MM.1S (cell line): ENCODE measurements at regions not wholly inside any gene's neighbourhood (a gene's known extent, or its start where the extent isn't known, plus 50 kb on each side); places are given as distances from the start of the nearest gene placed in this dataset.

ENCODE experiments used
- DNase-seq: peaks from one replicate; pipeline ENCODE4 v3.0.0-alpha.2; 2015
- H2AFZ ChIP-seq: fragments of 300-600 bp; sonication (generic); 2 replicates; pipeline ENCODE4 v1.6.0; 2016; ENCODE audit warnings: antibody characterized with exemption, low read length
- H3F3A ChIP-seq: fragments of 300-600 bp; sonication (generic); 2 replicates; pipeline ENCODE4 v1.6.1; 2016; ENCODE audit warnings: mild to moderate bottlenecking, antibody characterized with exemption, low read length, moderate library complexity, mixed read lengths; ENCODE audit not compliant: insufficient read depth
- H3K27ac ChIP-seq: fragments of 300-600 bp; sonication (generic); 2 replicates; pipeline ENCODE4 v1.5.1; 2016; ENCODE audit warnings: mild to moderate bottlenecking, low read length
- H3K27me3 ChIP-seq: fragments of 300-600 bp; sonication (generic); replicated peaks from 2 replicates; pipeline ENCODE4 v1.6.0; 2016; ENCODE audit warnings: low read length; ENCODE audit not compliant: insufficient read depth
- H3K36me3 ChIP-seq: fragments of 300-600 bp; sonication (generic); replicated peaks from 2 replicates; pipeline ENCODE4 v1.6.1; 2016; ENCODE audit warnings: mild to moderate bottlenecking, low read length, mixed read lengths; ENCODE audit not compliant: insufficient read depth
- H3K4me1 ChIP-seq: fragments of 300-600 bp; sonication (generic); 2 replicates; pipeline ENCODE4 v1.6.1; 2016; ENCODE audit warnings: low read length, mixed read lengths
- H3K4me2 ChIP-seq: fragments of 300-600 bp; sonication (generic); 2 replicates; pipeline ENCODE4 v1.6.0; 2016; ENCODE audit warnings: low read depth, low read length
- H3K4me3 ChIP-seq: fragments of 300-600 bp; sonication (generic); 2 replicates; pipeline ENCODE4 v1.5.1; 2016; ENCODE audit warnings: low read length, mixed read lengths
- H3K79me2 ChIP-seq: fragments of 300-600 bp; sonication (generic); 2 replicates; pipeline ENCODE4 v1.6.1; 2016; ENCODE audit warnings: mixed run types, low read length, mixed read lengths
- H3K9ac ChIP-seq: fragments of 300-600 bp; sonication (generic); 2 replicates; pipeline ENCODE4 v1.6.1; 2016; ENCODE audit warnings: low read length, mixed read lengths
- H3K9me2 ChIP-seq: fragments of 300-600 bp; sonication (generic); replicated peaks from 2 replicates; pipeline ENCODE4 v1.6.1; 2016; ENCODE audit warnings: mild to moderate bottlenecking, low read length, mixed read lengths; ENCODE audit not compliant: insufficient read depth
- H3K9me3 ChIP-seq: fragments of 300-600 bp; sonication (generic); replicated peaks from 2 replicates; pipeline ENCODE4 v1.6.1; 2016; ENCODE audit warnings: mild to moderate bottlenecking, low read length, mixed read lengths; ENCODE audit not compliant: insufficient read depth
- H4K20me1 ChIP-seq: fragments of 300-600 bp; sonication (generic); 2 replicates; pipeline ENCODE4 v1.6.1; 2016; ENCODE audit warnings: mild to moderate bottlenecking, low read length, moderate library complexity, mixed read lengths; ENCODE audit not compliant: insufficient read depth
- EZH2 ChIP-seq: fragments of 300-600 bp; sonication (generic); optimal IDR thresholded peaks from 2 replicates; pipeline ENCODE3; 2017; ENCODE audit warnings: low read depth, mild to moderate bottlenecking, antibody characterized with exemption, low read length, mixed read lengths
- EZH2phosphoT487 ChIP-seq: fragments of 300-600 bp; sonication (generic); IDR thresholded peaks from 2 replicates; pipeline ENCODE4 v1.6.1; 2018; ENCODE audit warnings: antibody characterized with exemption, low read length
- TF ChIP-seq, protein P1 (sequence below): fragments of 300-600 bp; sonication (generic); IDR thresholded peaks from 2 replicates; pipeline ENCODE4 v1.5.1; 2016; ENCODE audit warnings: antibody characterized with exemption, low read length, mixed read lengths

DNA sequence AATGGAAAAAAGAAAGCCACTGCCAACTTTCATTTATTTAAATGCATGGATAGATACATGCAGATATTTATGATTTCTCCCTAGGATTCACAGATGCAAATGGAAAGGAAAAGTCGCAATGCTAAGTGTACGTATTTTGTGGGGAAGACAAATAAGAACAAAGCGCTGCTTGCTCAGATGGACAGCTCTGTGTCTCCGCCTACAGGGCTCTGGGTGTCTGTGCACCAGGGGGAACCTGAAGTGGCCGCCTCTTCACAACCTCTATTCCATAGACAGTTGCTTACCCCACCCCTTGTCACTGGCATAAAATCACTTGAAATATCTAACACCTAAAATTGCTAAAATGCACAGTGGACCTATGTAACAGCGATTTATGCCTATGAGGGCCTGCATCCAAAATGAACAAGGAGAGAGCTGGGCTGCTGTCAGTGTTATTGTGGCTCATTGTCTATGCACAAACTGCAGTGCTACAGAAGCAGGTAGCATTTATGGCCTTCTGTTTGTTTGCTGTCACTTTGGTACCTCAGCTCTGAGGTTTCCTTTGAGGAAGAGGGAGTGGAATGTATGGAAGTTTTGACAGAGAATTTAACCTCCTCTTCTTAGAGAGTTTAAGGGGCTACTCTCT, 58.6 kb upstream of the PAGE1 start:
- Histone ChIP-seq H3F3A (no peaks in the 10 kb centered on the region), H2AFZ (0 out of 2 replicates have a peak overlapping the region, but pooled peaks have one; percentile 23), H3K27ac (no peak overlapping the region), H3K4me1 (no peaks in the 10 kb centered on the region), H4K20me1 (no peaks in the 10 kb centered on the region), H3K9me3 (no peaks in the 10 kb centered on the region), H3K36me3 (no peaks in the 10 kb centered on the region), H3K9ac (no peak overlapping the region), H3K9me2 (no peaks in the 10 kb centered on the region), H3K27me3 (no peaks in the 10 kb centered on the region), H3K4me3 (no peak overlapping the region), H3K79me2 (no peaks in the 10 kb centered on the region), H3K4me2 (no peak overlapping the region)
- TF ChIP-seq, protein P1, sequence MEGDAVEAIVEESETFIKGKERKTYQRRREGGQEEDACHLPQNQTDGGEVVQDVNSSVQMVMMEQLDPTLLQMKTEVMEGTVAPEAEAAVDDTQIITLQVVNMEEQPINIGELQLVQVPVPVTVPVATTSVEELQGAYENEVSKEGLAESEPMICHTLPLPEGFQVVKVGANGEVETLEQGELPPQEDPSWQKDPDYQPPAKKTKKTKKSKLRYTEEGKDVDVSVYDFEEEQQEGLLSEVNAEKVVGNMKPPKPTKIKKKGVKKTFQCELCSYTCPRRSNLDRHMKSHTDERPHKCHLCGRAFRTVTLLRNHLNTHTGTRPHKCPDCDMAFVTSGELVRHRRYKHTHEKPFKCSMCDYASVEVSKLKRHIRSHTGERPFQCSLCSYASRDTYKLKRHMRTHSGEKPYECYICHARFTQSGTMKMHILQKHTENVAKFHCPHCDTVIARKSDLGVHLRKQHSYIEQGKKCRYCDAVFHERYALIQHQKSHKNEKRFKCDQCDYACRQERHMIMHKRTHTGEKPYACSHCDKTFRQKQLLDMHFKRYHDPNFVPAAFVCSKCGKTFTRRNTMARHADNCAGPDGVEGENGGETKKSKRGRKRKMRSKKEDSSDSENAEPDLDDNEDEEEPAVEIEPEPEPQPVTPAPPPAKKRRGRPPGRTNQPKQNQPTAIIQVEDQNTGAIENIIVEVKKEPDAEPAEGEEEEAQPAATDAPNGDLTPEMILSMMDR, result peak; percentile 59
- no peak for TF ChIP-seq EZH2
- TF ChIP-seq EZH2phosphoT487, result no peak
- DNase-seq, result peak; percentile 28

DNA sequence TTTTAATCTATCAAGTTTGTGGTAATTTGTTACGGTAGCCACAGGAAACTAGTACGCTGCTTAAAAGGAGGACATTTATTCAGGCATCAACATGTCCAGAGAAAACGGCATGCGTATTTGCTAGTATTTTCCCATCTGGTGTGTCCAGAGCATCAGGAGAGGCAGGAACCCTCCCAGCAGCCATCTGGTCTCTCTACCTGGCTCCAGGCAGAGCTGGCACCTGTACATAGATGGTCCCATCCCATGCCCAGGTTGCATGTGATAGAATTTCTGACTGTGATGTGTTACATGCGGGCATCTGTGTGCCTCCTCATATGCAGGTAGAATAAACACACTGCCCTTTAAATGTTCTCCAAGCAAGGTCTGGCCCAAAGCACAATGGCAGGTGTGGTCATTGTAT, 57.9 kb upstream of the PAGE1 start:
- H3K4me2 ChIP-seq, result no peak overlapping the region
- H3K27me3 ChIP-seq, result no peaks in the 10 kb centered on the region
- no peak overlapping the region for H3K4me3 ChIP-seq
- 0 out of 2 replicates have a peak overlapping the region, but pooled peaks have one; percentile 23 for H2AFZ ChIP-seq
- no peak for TF ChIP-seq EZH2
- TF ChIP-seq, protein P1, result no peak
- TF ChIP-seq EZH2phosphoT487, result no peak
- no peaks in the 10 kb centered on the region for H3K9me3 ChIP-seq
- DNase-seq, result no peak
- no peak overlapping the region for H3K27ac ChIP-seq
- H3K9ac ChIP-seq, result no peak overlapping the region
- no peaks in the 10 kb centered on the region for H3K9me2 ChIP-seq
- H3K4me1 ChIP-seq, result no peaks in the 10 kb centered on the region
- H3F3A ChIP-seq, result no peaks in the 10 kb centered on the region
- no peaks in the 10 kb centered on the region for H3K79me2 ChIP-seq
- no peaks in the 10 kb centered on the region for H3K36me3 ChIP-seq
- no peaks in the 10 kb centered on the region for H4K20me1 ChIP-seq

DNA sequence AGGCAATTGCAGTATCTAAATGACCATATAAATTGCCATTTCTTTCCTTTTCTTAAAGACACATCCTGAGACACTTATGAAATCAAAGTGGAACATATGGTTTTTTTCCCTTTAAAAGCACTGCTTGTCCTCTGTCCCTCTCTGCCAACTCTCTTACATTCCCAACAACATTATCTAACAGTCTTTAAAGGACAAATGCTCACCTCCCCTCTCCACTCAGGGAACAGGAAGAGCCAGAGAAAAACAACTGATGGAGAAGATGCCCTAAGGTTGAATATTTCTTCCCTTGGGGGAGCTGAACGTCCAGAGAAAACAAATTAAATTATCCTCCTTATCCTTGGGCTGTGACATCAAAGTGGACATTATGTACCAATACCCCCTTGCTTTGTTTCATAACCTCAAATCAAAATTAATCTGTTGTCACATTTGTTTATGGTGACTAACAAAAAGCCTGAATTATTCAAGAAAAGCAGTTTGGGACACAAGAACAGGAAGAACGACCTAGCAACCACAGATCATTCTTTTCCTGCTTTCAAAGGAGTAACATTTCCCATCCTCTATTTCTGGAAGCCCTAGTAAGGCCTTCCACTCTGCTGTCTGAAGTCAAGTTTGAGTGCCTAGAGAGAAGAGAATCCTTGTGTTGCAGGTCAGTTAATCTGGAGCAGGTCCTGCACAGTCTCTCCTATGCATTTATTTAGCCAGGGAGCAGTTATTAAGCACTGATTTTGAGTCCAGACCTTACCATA, 52.6 kb upstream of the PAGE1 start:
- H3K9me3 ChIP-seq, result no peaks in the 10 kb centered on the region
- H3K9me2 ChIP-seq, result no peaks in the 10 kb centered on the region
- no peaks in the 10 kb centered on the region for H4K20me1 ChIP-seq
- no peaks in the 10 kb centered on the region for H3F3A ChIP-seq
- TF ChIP-seq EZH2 (no peak), EZH2phosphoT487 (no peak)
- TF ChIP-seq, protein P1, result no peak
- H2AFZ ChIP-seq, result no peak overlapping the region
- no peaks in the 10 kb centered on the region for H3K36me3 ChIP-seq
- no peak overlapping the region for H3K4me2 ChIP-seq
- DNase-seq, result no peak
- no peak overlapping the region for H3K9ac ChIP-seq
- H3K27ac ChIP-seq, result no peak overlapping the region
- no peaks in the 10 kb centered on the region for H3K79me2 ChIP-seq
- H3K27me3 ChIP-seq, result no peaks in the 10 kb centered on the region
- no peaks in the 10 kb centered on the region for H3K4me1 ChIP-seq
- H3K4me3 ChIP-seq, result no peak overlapping the region
